NCI-H69 (cell line): ENCODE measurements at regions not wholly inside any gene's neighbourhood (a gene's known extent, or its start where the extent isn't known, plus 50 kb on each side); places are given as distances from the start of the nearest gene placed in this dataset.
A peak's percentile ranks its signal among the peaks of the same experiment; 100 is the strongest.

ENCODE experiments used
- DNase-seq: peaks from one replicate; lab custom pipeline; 2025; lab: John Stamatoyannopoulos, UW

DNA sequence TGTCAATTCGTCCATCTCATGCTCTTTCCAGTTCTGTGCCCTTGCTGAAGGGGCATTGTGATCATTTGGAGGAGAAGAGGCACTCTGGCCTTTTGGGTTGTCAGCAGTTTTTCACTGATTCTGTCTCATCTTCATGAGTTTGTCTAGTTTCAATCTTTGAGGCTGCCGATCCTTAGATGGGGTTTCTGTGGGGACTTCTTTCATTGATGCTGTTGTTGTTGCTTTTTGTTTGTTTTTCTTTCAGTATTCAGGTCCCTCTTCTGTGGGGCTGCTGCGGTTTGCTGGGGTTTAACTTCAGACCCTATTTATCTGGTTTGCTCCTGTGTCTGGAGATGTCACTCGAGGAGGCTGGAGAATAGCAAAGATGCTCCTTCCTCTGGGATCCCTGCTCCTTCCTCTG, 224.3 kb downstream of the JRKL start:
- DNase-seq, result no peak

GRCh38 chr11:96614846-96615245, 225.0 kb downstream of the JRKL start:
- DNase-seq, result peak; percentile 49

DNA sequence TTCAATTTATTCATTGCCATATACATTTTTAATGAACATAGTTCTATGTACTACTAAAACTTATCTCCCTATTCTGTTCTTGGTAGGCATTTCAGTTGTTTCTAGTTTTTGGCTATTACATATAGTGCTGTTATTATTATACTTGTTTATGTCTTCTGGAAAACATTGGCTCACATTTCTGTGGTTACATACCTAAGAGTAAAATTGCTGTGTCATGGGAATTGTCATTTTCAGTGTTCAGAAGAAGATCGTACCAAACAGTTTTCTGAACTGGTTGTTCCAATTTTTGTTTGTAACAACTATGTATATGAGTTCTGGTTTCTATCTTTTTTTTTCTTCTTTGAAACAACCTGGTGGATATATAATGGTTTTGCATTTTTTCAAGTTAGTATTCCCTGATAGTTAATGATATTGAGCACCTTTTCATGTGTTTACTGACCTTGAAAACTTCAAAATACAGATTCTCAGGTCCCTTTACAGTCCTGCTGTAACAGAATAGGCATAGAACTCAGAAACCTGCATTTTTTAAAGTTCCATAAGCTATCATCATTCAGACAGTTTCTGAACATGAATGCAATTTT, 230.7 kb downstream of the JRKL start:
- DNase-seq, result no peak

DNA sequence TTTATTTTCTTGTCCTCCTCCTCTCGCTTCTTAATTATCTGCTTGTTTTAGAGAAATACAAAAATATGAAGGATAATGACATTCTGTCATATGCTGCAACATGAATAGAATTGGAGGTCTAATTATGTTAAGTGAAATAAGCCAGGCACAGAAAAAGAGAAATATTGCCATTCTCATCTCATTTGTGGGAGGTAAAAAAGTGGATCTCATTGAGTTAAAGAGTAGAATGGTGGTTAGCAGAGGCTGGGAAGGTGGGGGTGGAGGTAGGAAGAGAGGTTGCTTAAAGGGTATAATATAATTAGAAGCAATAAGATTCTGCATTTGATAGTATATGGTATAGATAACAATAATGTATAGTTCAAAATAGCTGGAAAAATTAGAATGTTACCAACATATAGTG, 231.3 kb downstream of the JRKL start:
- DNase-seq, result no peak

GRCh38 chr11:96622026-96622634, 232.3 kb downstream of the JRKL start:
- no peak for DNase-seq

GRCh38 chr11:96624126-96624525, 234.3 kb downstream of the JRKL start:
- DNase-seq, result no peak

DNA sequence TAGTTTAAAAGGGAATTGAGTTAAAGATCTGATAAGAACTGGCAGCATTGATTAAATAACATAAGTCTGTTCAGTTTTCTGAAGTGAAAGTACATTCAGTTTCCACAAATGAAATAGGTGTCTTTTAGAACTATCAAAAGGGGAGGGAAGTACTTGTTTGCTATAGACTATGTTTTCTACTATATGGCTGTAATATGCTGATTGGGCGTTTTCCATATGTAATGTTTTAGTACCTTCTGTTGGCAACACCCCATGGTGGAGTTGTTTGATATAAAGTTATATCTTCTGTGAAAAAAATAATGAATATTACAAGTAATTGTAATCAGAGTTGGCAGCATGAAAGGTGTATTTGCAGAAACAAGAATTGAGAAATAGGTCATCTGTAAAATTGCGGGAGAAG, 237.6 kb downstream of the JRKL start:
- DNase-seq, result no peak

DNA sequence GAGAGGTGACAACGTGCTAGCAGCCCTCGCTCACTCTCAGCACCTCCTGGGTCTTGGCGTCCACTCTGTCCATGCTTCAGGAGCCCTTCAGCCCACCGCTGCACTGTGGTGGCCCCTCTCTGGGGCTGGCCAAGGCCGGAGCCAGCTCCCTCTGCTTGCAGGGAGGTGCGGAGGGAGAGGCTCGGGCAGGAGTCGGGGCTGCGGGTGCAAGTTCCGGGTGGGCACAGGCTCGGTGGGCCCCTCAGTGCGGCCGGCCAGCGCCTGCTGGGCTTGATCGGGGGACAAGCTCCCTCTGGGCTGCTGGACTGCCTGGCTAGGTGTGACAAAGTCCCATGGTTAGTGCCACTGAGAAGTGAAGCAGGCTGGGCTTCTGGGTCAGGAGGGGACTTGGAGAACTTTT, 245.8 kb downstream of the JRKL start:
- no peak for DNase-seq

DNA sequence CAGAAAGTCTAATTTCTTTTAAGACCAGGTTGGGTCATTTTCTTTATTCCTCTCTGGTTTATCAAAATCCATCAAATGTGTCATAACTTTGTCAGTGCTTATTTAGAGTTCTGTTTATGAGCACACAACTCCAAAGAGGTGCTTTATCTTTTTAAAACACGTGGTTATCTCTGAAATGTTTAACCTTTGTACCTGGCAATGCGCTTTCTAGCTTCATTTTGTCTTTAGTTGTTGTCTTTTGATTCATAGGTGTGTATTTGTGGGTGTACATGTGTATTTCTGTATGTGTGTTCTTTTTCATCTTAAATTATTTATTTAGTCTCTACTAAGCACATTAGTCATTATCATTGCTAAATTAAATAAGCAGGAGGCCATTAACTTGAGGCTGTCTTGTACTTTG, 251.4 kb downstream of the JRKL start:
- DNase-seq, result no peak

GRCh38 chr11:96642583-96642982, 252.8 kb downstream of the JRKL start:
- no peak for DNase-seq

GRCh38 chr11:96643173-96643572, 253.4 kb downstream of the JRKL start:
- no peak for DNase-seq

GRCh38 chr11:96647621-96648020, 257.8 kb downstream of the JRKL start:
- DNase-seq, result no peak

- DNase-seq, result no peak
Measured at GRCh38 chr11:96648991-96649390, 259.2 kb downstream of the JRKL start.

- no peak for DNase-seq
Measured at GRCh38 chr11:96652516-96652915, 262.7 kb downstream of the JRKL start.

DNA sequence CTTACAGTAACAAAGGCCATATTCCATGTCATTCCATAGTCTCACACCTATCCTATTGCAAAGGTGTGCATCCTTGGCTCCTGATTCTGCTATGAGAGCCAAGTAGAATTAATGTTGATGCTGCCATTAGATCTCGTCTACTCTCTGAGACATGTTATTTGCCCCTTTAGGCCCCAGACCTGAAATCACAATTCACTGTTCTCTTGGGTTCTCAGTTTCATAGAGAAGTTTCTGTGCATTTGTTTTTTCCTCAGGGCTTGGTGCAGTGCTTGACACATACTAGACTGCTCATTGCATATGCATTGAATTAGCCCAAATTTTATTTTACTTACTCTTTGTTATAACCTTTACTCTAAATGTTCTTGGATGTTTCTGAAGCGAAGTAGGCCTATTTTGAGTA, 265.7 kb downstream of the JRKL start:
- no peak for DNase-seq

GRCh38 chr11:96658436-96658835, 268.6 kb downstream of the JRKL start:
- DNase-seq, result no peak

DNA sequence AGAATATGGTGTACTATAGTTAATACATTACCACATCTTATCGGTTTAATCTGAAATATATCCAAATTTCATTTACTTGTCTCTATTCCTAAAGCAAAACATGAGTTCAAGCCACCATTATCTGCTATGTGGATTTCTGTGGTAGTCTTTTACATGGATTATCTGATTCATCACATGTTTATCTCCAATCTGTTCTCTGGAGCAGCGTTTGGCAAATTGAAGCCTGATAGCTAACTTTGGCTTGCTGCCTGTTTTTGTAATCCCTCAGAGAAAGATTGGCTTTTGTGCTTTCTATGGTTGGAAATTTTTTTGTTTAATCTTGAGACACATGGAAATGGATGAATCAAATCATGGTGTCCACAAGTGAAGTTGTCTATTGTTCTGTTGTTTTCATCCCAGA, 274.3 kb downstream of the JRKL start:
- DNase-seq, result no peak

GRCh38 chr11:96680211-96681018, 290.6 kb downstream of the JRKL start:
- no peak for DNase-seq

DNA sequence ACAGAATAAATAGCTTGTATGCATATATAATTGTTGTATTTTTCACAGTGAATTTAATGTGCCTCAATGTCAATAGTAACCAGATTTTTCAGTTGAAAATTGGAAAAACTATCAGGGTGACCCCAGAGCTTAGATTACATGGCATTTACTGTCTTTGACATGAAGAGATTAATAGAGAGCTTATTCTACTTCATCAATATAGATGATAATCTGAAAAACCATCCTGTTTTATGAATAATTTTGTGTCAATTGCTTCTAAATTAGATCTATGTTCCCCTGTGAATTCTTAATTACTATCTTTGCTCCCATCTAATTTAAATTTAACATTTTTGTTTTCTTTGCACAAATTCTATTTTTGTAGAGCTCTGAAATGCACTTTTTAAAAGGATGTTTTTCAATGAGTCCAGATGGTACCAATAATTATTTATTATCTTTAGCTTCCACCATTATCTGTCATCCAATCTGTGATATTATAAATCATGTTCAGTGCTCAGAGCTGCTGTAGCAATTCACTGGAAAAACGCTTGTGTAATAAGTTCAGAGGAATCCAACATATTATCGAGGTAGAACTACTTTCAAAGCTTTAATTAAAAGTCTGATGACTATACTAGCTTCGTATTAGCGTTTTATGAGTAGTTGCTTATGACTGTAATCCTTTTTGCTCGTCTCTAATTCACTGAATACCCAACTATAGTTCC, 291.4 kb downstream of the JRKL start:
- no peak for DNase-seq

- DNase-seq, result no peak
Measured at GRCh38 chr11:96694338-96694737, 304.5 kb downstream of the JRKL start.

GRCh38 chr11:96696731-96697130, 306.9 kb downstream of the JRKL start:
- DNase-seq, result no peak

DNA sequence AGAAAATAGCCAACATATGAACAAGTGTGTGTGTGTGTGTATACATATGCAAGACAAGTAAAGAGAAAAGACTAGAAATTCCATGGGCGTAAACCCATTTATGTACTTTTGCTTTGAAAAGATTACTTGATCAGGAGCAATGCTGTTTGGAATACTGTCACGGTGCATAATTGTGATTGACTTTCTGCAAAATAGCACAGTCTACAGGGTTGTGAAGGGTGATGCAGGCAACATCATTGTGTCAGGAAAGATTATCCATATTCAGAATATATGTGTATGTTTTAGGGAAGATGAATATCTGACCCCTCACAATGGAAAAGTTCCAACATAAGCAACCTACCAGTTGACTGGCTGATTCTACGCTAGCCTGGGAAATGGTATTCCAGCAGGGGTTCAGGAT, 307.7 kb downstream of the JRKL start:
- no peak for DNase-seq

- DNase-seq, result no peak
Measured at GRCh38 chr11:96704847-96705246, 315.0 kb downstream of the JRKL start.
